Astrocyte (in vitro differentiated cells and primary cell): ENCODE measurements at regions not wholly inside any gene's neighbourhood (a gene's known extent, or its start where the extent isn't known, plus 50 kb on each side); places are given as distances from the start of the nearest gene placed in this dataset.

ENCODE experiments used
- CTCF ChIP-seq: IDR thresholded peaks from 2 replicates; pipeline ENCODE4 v1.5.1; 2011; ENCODE audit warnings: low read depth, mild to moderate bottlenecking, inconsistent platforms, low read length, moderate library complexity; ENCODE audit not compliant: insufficient read depth
- EZH2 ChIP-seq: IDR thresholded peaks from 2 replicates; pipeline ENCODE4 v1.6.1; 2012; ENCODE audit warnings: mild to moderate bottlenecking, low read length, inconsistent platforms; ENCODE audit not compliant: insufficient read depth

DNA sequence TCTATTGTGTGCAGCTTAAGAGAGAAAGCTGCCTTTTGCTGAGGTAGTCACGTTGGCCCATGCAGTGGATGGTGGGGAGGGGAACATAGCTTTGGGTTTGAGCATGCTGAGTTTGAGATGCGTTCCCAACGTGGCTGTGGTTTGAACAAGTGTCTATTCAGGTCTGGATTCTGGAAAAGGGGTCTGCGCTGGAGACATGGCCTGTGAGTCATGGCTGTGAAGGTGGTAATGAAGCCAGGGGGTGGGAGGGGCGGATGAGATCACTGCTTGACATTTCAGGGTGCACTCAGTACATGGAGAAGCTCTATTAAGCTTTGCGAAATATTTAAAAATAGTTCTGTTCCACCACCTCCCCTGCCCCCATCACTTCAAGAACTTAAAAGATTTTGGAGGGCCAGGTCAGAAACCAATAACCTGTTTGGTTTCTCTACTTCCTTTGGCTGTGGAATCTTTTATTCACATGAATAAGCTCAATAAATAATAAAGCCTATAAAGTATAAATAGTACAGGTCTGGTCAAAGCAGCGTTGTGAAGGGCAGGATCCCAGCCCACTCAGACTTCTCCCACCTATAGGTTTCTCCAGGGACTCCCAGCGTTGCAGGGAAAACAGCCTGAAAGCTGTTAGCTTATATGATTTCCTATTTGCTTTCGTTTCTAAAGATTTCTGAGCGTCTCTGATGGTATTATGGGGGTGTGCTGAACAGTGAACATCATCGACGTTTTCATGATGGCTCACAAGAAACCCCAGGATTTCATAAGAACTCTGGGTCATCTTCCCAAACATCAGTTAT lies 189.9 kb downstream of the NSG2 start:
- TF ChIP-seq CTCF (no peak), EZH2 (no peak)
